Activated naive CD4-positive, alpha-beta T cell treated with anti-CD3 and anti-CD28 coated beads for 36 hours (primary cell): ENCODE measurements at regions not wholly inside any gene's neighbourhood (a gene's known extent, or its start where the extent isn't known, plus 50 kb on each side); places are given as distances from the start of the nearest gene placed in this dataset.
A peak's percentile ranks its signal among the peaks of the same experiment; 100 is the strongest.

Experiments
- CTCF ChIA-PET: fragments of 350-600 bp; sonication (Branson Sonifier 250); formaldehyde crosslinking; loops from one replicate; lab custom pipeline; 2021; ENCODE audit warnings: antibody characterized with exemption; lab: Charles Lee
- DNase-seq: peaks from one replicate; pipeline ENCODE4 v3.0.0-alpha.2; 2020
- H3K27ac Mint-ChIP-seq: one replicate; pipeline ENCODE4 v1.8.0; 2021; ENCODE audit warnings: mild to moderate bottlenecking, mixed read lengths
- H3K27me3 Mint-ChIP-seq: one replicate; pipeline ENCODE4 v1.8.0; 2021; ENCODE audit warnings: low read depth, mixed read lengths
- H3K36me3 Mint-ChIP-seq: one replicate; pipeline ENCODE4 v1.8.0; 2021; ENCODE audit warnings: low read depth, mixed read lengths
- H3K4me1 Mint-ChIP-seq: one replicate; pipeline ENCODE4 v1.8.0; 2021; ENCODE audit warnings: low read depth, mixed read lengths
- H3K4me3 Mint-ChIP-seq: one replicate; pipeline ENCODE4 v1.8.0; 2021; ENCODE audit warnings: mild to moderate bottlenecking, moderate library complexity, mixed read lengths
- H3K9me3 Mint-ChIP-seq: one replicate; pipeline ENCODE4 v1.8.0; 2021; ENCODE audit warnings: mixed read lengths
- intact Hi-C: fragments of 100-400 bp; cut with micrococcal nuclease; formaldehyde crosslinking; loops from one replicate; pipeline ENCODE4 v1.15.1; 2023

DNA sequence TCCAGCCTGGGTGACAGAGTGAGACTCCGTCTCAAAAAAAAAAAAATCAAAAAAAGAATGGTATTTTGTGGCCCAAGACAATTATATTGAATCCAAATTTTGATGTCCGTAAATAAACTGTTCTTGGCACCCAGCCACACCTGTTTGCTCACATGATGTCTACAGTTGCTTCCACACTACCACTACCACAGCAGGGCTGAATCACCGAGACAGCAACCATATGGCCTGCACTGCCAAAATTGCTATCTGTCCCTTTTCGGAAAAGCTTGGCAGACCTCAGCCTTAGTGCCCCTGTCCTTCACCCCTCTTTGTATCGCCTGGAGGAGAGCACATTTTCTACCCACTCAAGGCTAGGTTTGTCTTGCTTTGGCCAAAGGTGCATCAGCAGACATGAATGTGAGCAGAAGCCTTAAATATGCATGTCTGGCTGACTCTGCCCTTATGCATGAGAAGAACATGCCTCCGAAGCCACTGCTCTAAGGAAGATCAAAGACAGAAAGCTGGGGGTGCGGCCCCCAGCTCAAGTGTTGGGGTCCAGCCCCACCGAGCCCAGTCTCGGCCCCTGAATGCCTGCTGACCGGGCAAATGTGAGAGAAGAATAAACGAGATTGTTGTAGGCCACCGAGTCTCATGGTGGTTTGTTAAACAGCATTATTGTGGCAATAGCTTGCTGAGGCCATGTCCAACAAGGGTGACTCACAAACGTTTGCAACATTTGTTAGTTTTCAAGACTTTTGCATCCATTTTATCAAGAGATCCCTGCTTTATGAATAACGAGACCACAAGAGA, 108.1 kb downstream of the TPRA1 start:
- Mint-ChIP-seq H3K9me3 (no peaks in the 10 kb centered on the region), H3K4me1 (peaks cover 13% of the 10 kb centered on the region), H3K27ac (no peak overlapping the region), H3K4me3 (no peak overlapping the region), H3K27me3 (peaks cover 27% of the 10 kb centered on the region), H3K36me3 (no peaks in the 10 kb centered on the region)
- CTCF ChIA-PET = no interaction called here
- intact Hi-C loops = loop anchor here (5.0 kb wide), 1 partner anchor 60 kb away; no protein-coding TSS in a partner anchor
- no peak for DNase-seq

DNA sequence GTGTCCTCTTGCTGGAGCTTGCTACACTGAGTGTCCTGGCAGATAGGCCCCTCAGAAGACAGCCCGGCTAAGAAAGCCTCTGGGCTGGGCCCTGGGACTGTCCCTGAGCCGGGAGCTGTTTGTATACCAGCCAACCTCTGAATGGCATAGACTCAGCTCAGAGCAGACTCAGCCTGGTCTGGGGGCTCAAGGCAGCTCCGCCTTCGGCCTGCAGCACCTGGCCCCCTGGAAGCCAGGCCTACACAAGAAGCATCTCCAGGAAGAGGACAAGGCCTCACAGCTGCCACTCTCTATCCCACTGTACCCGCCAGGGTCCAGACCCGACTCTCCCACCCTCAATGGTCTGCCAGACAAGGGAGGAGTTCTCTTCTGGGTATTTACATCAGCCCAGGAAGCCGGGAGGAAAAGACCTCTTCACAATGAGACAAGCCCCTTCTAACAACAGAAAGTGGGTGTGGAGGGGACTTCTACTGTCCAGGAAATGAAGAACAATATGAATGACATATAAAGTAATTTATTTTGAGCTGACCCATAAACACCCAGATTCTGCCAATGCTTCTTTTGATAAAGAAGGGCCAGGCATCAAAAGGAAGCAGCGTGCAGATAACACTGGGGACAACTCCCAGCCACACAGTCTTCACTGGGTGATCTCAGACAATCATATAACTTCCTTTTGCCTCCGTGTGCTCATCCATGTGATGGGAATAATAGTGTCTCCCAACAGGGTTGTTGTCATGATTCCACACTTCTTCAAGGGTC, 110.2 kb downstream of the TPRA1 start:
- DNase-seq = no peak
- no peak overlapping the region for H3K4me3 Mint-ChIP-seq
- CTCF ChIA-PET = interaction anchor here (0.7 kb wide), 1 partner anchor 8 kb away, joined by 3 read pairs; no protein-coding TSS in a partner anchor
- no peaks in the 10 kb centered on the region for H3K9me3 Mint-ChIP-seq
- peaks cover 16% of the 10 kb centered on the region for H3K27me3 Mint-ChIP-seq
- intact Hi-C loops = loop anchor here (5.0 kb wide), 1 partner anchor 62 kb away; no protein-coding TSS in a partner anchor
- no peaks in the 10 kb centered on the region for H3K36me3 Mint-ChIP-seq
- no peak overlapping the region for H3K27ac Mint-ChIP-seq
- peaks cover 13% of the 10 kb centered on the region for H3K4me1 Mint-ChIP-seq

DNA sequence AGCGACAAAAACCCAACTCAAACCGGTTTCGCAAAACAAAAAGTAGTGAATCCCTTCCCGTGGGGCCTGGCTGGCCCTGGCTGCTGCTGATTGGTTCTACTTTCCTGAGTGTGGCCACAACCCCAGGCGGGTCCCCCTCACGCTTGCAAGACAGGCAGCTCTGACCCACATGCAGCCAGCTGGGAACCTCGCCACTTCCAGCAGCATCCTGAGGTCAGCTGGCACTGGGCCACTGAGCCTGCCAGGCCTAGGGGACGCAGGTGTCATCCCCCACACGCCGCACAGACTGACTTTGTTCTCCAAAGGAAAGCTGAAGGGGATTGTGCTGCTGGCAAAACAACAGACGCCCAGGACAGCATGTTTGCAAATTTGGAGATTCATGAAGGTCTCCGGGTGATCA, 111.1 kb downstream of the TPRA1 start:
- H3K36me3 Mint-ChIP-seq = no peaks in the 10 kb centered on the region
- DNase-seq = no peak
- CTCF ChIA-PET = no interaction called here
- no peaks in the 10 kb centered on the region for H3K9me3 Mint-ChIP-seq
- H3K4me1 Mint-ChIP-seq = peaks cover 5% of the 10 kb centered on the region
- intact Hi-C loops = no loop called here
- peaks cover 14% of the 10 kb centered on the region for H3K27me3 Mint-ChIP-seq
- H3K27ac Mint-ChIP-seq = no peak overlapping the region
- H3K4me3 Mint-ChIP-seq = no peak overlapping the region

- Mint-ChIP-seq H3K27ac (no peak overlapping the region), H3K4me3 (no peak overlapping the region), H3K36me3 (no peaks in the 10 kb centered on the region), H3K9me3 (no peaks in the 10 kb centered on the region), H3K4me1 (peaks cover 4% of the 10 kb centered on the region), H3K27me3 (peaks cover 12% of the 10 kb centered on the region)
- CTCF ChIA-PET = no interaction called here
- intact Hi-C loops = no loop called here
- no peak for DNase-seq
Measured at GRCh38 chr3:127478922-127479321, 111.6 kb downstream of the TPRA1 start.

DNA sequence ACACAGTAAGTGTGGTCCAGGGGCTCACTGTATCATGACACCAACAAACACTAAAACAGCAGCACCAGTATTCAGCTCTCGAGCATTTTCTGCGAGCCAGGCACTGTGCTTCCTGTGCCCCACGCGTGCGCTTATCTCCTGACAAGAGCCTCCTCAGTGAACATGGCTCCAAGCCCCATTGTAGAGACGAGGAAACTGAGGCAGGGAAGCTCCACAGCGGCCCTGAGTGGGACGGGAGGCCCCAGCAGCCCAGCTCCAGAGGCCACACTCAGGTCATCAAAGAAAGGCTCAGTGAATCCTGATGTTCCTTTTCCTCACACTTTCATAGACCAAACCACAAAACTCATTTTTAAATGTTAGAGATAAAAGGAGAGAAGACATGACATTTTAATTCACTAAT, 113.1 kb downstream of the TPRA1 start:
- no peak overlapping the region for H3K4me3 Mint-ChIP-seq
- H3K4me1 Mint-ChIP-seq = no peaks in the 10 kb centered on the region
- DNase-seq = no peak
- intact Hi-C loops = no loop called here
- peaks cover 4% of the 10 kb centered on the region for H3K27me3 Mint-ChIP-seq
- CTCF ChIA-PET = interaction anchor here (0.7 kb wide), 1 partner anchor 20 kb away, joined by 3 read pairs; no protein-coding TSS in a partner anchor
- H3K36me3 Mint-ChIP-seq = no peaks in the 10 kb centered on the region
- no peaks in the 10 kb centered on the region for H3K9me3 Mint-ChIP-seq
- no peak overlapping the region for H3K27ac Mint-ChIP-seq

DNA sequence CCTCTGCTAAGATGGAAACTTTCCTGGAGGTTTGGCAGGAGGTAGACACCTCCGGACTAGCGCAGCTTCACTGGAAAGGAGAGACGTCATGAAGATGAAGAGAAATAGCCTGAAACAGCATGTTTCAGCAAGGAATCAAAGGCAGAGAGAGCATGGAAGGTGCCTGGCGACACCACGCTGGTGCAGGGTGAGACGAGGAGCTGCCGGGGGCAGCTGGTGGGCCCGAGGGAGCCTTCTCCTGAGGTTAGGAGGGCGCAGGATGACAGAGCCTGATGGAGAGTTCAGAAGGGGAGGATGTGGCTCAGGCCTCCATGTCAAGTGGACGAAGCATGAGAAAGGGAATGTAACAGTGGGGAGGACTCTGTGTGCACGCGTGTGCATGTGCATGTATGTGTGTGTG, 113.6 kb downstream of the TPRA1 start:
- Mint-ChIP-seq H3K4me3 (no peak overlapping the region), H3K9me3 (no peaks in the 10 kb centered on the region), H3K4me1 (no peaks in the 10 kb centered on the region), H3K36me3 (no peaks in the 10 kb centered on the region), H3K27ac (no peak overlapping the region), H3K27me3 (peaks cover 4% of the 10 kb centered on the region)
- CTCF ChIA-PET = interaction anchor here (0.7 kb wide), 1 partner anchor 20 kb away, joined by 3 read pairs; no protein-coding TSS in a partner anchor
- no peak for DNase-seq
- intact Hi-C loops = no loop called here

DNA sequence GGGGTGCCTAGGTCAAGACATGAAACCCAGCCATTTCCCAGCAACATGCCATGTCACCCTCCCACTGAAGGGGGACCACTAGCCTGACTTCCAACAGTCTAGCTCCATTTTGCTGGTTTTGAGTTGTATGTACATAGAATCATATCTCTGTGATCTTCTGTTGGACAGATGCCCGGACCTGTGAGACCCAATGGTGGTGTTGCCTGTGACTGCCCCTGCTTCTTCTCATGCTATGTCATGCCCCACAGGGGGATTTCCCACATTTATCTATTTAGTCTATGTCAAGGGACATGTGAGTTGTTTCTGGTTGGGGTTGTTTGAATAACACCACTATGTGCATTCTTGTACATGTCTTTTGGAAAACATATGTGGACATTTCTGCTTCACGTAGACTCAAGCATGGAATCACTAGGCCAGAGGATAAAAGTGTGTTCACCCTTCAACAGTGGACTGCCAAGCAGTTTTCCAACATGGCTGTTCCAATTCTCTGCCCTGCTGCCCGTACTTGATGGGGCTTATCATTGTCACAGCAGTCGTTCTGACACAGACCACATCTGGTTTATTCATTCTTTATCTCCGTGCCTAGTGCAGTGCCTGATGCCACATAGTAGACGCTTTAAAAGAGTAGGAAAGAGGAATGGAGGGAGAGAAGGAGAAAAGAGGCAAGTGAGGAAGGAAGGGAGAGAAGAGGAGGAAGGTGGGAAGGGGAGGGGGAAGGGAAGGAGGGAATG, 114.4 kb downstream of the TPRA1 start:
- DNase-seq = no peak
- Mint-ChIP-seq H3K36me3 (no peaks in the 10 kb centered on the region), H3K27me3 (peaks cover 4% of the 10 kb centered on the region), H3K9me3 (no peaks in the 10 kb centered on the region), H3K4me3 (no peak overlapping the region), H3K4me1 (no peaks in the 10 kb centered on the region), H3K27ac (no peak overlapping the region)
- CTCF ChIA-PET = no interaction called here
- intact Hi-C loops = no loop called here

- Mint-ChIP-seq H3K27me3 (peaks cover 6% of the 10 kb centered on the region), H3K36me3 (no peaks in the 10 kb centered on the region), H3K27ac (no peak overlapping the region), H3K9me3 (no peaks in the 10 kb centered on the region), H3K4me3 (no peak overlapping the region), H3K4me1 (no peaks in the 10 kb centered on the region)
- CTCF ChIA-PET = no interaction called here
- intact Hi-C loops = no loop called here
- no peak for DNase-seq
Measured at GRCh38 chr3:127475391-127475790, 115.1 kb downstream of the TPRA1 start.

GRCh38 chr3:127473244-127474024, 117.1 kb downstream of the TPRA1 start:
- Mint-ChIP-seq H3K36me3 (no peaks in the 10 kb centered on the region), H3K9me3 (no peaks in the 10 kb centered on the region), H3K27me3 (peaks cover 6% of the 10 kb centered on the region), H3K4me3 (no peak overlapping the region), H3K4me1 (no peaks in the 10 kb centered on the region), H3K27ac (no peak overlapping the region)
- CTCF ChIA-PET = interaction anchor here (0.6 to 1.5 kb wide), 4 partner anchors 16 to 803 kb away, joined by 3 to 5 read pairs (median 3); no protein-coding TSS in a partner anchor
- intact Hi-C loops = no loop called here
- peak; percentile 52 for DNase-seq

DNA sequence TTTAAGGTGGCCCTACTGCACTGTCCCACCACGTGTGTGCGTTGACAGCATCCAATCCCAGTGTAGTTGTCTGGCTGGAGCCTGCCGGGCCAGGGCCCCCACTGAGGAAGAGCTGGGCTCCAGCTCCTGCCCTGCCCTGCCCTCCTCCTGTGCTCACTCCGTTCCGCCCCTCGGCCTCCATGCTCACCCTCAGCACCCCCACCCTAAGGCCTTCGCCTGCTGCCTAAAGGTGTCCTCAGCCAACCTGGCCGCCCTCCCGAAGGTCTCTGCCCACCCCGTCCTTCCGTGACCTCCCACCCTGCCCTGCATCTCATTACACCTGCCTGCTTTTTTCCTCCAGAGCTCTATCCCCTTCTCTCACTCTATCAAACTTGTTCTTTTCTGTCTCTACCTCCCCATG, 118.0 kb downstream of the TPRA1 start:
- Mint-ChIP-seq H3K9me3 (no peaks in the 10 kb centered on the region), H3K4me3 (no peak overlapping the region), H3K27me3 (peaks cover 6% of the 10 kb centered on the region), H3K4me1 (no peaks in the 10 kb centered on the region), H3K36me3 (no peaks in the 10 kb centered on the region), H3K27ac (no peak overlapping the region)
- CTCF ChIA-PET = interaction anchor here (1.1 to 1.5 kb wide), 2 partner anchors 15 to 72 kb away, joined by 3 read pairs; no protein-coding TSS in a partner anchor
- intact Hi-C loops = no loop called here
- DNase-seq = no peak

- DNase-seq = no peak
- Mint-ChIP-seq H3K9me3 (no peaks in the 10 kb centered on the region), H3K27ac (no peak overlapping the region), H3K4me1 (no peaks in the 10 kb centered on the region), H3K27me3 (peaks cover 8% of the 10 kb centered on the region), H3K4me3 (no peak overlapping the region), H3K36me3 (no peaks in the 10 kb centered on the region)
- CTCF ChIA-PET = no interaction called here
- intact Hi-C loops = no loop called here
Measured at GRCh38 chr3:127471142-127471541, 119.4 kb downstream of the TPRA1 start.
